ENCODE measurements at regions not wholly inside any gene's neighbourhood (a gene's known extent, or its start where the extent isn't known, plus 50 kb on each side); places are given as distances from the start of the nearest gene placed in this dataset.
"Not testable (repeated sequence)": the region's sequence is repeated elsewhere in the genome, so short reads cannot be mapped to it uniquely, and the experiment has no call there.

GRCh38 chr6:81298751-81299150 is 453.7 kb downstream of the TENT5A start:
- intact Hi-C loops (cut with DNase I): no loop called here
- ATAC-seq (no peak), DNase-seq (no peak)

GRCh38 chr6:81295310-81295709 is 457.2 kb downstream of the TENT5A start:
- DNase-seq (no peak), ATAC-seq (no peak)
- intact Hi-C loops (cut with DNase I): no loop called here

GRCh38 chr6:81293896-81294295 is 458.6 kb downstream of the TENT5A start:
- no peak for ATAC-seq
- DNase-seq: no peak
- intact Hi-C loops (cut with DNase I): no loop called here

- intact Hi-C loops (cut with DNase I): no loop called here
- DNase-seq: no peak
- ATAC-seq: no peak
Observed at GRCh38 chr6:81289229-81289628, 463.3 kb downstream of the TENT5A start.

GRCh38 chr6:81265106-81265505 is 487.4 kb downstream of the TENT5A start:
- peak; percentile 30 to 39 for ATAC-seq
- peak; percentile 27 for DNase-seq
- intact Hi-C loops (cut with DNase I): no loop called here

- no peak for DNase-seq
Observed at GRCh38 chr6:81263531-81264168, 488.8 kb downstream of the TENT5A start.

GRCh38 chr6:81262656-81263055 is 489.8 kb downstream of the TENT5A start:
- intact Hi-C loops (cut with DNase I): no loop called here
- DNase-seq (no peak), ATAC-seq (no peak)

More at GRCh38 chr6:81263531-81264168, 488.8 kb downstream of the TENT5A start:
- no peak for ATAC-seq
- intact Hi-C loops (cut with DNase I): no loop called here

GRCh38 chr6:81256223-81256622 is 496.3 kb downstream of the TENT5A start:
- intact Hi-C loops (cut with DNase I); DNase-seq; ATAC-seq: not testable (repeated sequence)

GRCh38 chr6:81253821-81254220 is 498.7 kb downstream of the TENT5A start:
- ATAC-seq (no peak), DNase-seq (no peak)
- intact Hi-C loops (cut with DNase I): no loop called here

- no peak for DNase-seq
- intact Hi-C loops (cut with DNase I): no loop called here
- ATAC-seq: no peak
Observed at GRCh38 chr6:81252231-81252630, 500.2 kb downstream of the TENT5A start.

GRCh38 chr6:81246200-81246599 is 506.3 kb downstream of the TENT5A start:
- ATAC-seq: no peak
- intact Hi-C loops (cut with DNase I): no loop called here
- DNase-seq: no peak

- DNase-seq (no peak), ATAC-seq (no peak)
- intact Hi-C loops (cut with DNase I): loop anchor here (5.0 kb wide), 2 partner anchors 510 to 735 kb away; partner anchors contain the start of gene TENT5A (in 1 of the 2)
Observed at GRCh38 chr6:81242624-81243023, 509.9 kb downstream of the TENT5A start.

- intact Hi-C loops (cut with DNase I): loop anchor here (5.0 kb wide), 2 partner anchors 511 to 736 kb away; partner anchors contain the start of gene TENT5A (in 1 of the 2)
- ATAC-seq: peak in 1 of 2 donors; percentile 57
- DNase-seq: no peak
Observed at GRCh38 chr6:81241126-81242041, 511.1 kb downstream of the TENT5A start.

- intact Hi-C loops (cut with DNase I): no loop called here
- ATAC-seq (no peak), DNase-seq (no peak)
Observed at GRCh38 chr6:81238390-81238789, 514.1 kb downstream of the TENT5A start.

GRCh38 chr6:81237226-81237625 is 515.3 kb downstream of the TENT5A start:
- ATAC-seq (no peak), DNase-seq (no peak)
- intact Hi-C loops (cut with DNase I): no loop called here

GRCh38 chr6:81235512-81235911 is 517.0 kb downstream of the TENT5A start:
- intact Hi-C loops (cut with DNase I): no loop called here
- ATAC-seq: no peak
- no peak for DNase-seq

- DNase-seq (no peak), ATAC-seq (no peak)
- intact Hi-C loops (cut with DNase I): no loop called here
Observed at GRCh38 chr6:81233990-81234389, 518.5 kb downstream of the TENT5A start.

GRCh38 chr6:81228912-81229555 is 523.4 kb downstream of the TENT5A start:
- ATAC-seq: no peak
- intact Hi-C loops (cut with DNase I): no loop called here
- no peak for DNase-seq

GRCh38 chr6:81226957-81227356 is 525.5 kb downstream of the TENT5A start:
- DNase-seq (no peak), ATAC-seq (no peak)
- intact Hi-C loops (cut with DNase I): no loop called here

- intact Hi-C loops (cut with DNase I): no loop called here
- ATAC-seq: peak in 1 of 2 donors; percentile 41
Observed at GRCh38 chr6:81216668-81217067, 535.8 kb downstream of the TENT5A start.

More at GRCh38 chr6:81216668-81217067, 535.8 kb downstream of the TENT5A start:
- DNase-seq: no peak

Data from left cardiac atrium (tissue), 4 donors.